ENCODE measurements at regions not wholly inside any gene's neighbourhood (a gene's known extent, or its start where the extent isn't known, plus 50 kb on each side); places are given as distances from the start of the nearest gene placed in this dataset.

DNA sequence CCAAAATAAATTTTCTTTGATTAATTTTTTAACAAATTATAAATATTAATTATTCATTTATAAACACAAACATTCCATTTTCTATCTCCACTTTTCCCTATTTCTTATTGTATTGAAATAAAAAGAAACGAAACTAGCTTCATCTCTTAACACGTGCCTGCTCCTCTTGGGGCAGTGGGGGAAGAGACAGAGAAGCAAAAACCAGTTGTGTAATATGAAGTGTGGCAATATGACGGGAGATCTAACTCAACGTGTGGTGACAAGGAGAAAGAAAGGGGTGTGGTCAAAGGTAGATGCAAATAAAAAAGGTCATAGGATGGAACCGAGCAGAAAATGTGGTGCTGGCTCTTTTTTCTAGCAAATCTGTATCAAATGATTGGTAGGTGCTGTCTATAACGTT lies 106.9 kb upstream of the SLC8A1 start:
- no peak for DNase-seq
- Histone ChIP-seq H3K4me1 (no peaks in the 10 kb centered on the region), H3K27me3 (no peaks in the 10 kb centered on the region), H3K36me3 (no peaks in the 10 kb centered on the region), H3K4me3 (no peak overlapping the region), H3K27ac (no peak overlapping the region), H3K9me3 (no peaks in the 10 kb centered on the region)
- TF ChIP-seq, protein P1, sequence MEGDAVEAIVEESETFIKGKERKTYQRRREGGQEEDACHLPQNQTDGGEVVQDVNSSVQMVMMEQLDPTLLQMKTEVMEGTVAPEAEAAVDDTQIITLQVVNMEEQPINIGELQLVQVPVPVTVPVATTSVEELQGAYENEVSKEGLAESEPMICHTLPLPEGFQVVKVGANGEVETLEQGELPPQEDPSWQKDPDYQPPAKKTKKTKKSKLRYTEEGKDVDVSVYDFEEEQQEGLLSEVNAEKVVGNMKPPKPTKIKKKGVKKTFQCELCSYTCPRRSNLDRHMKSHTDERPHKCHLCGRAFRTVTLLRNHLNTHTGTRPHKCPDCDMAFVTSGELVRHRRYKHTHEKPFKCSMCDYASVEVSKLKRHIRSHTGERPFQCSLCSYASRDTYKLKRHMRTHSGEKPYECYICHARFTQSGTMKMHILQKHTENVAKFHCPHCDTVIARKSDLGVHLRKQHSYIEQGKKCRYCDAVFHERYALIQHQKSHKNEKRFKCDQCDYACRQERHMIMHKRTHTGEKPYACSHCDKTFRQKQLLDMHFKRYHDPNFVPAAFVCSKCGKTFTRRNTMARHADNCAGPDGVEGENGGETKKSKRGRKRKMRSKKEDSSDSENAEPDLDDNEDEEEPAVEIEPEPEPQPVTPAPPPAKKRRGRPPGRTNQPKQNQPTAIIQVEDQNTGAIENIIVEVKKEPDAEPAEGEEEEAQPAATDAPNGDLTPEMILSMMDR (IDR thresholded peaks at IDR 0.05) = no peak
- TF ChIP-seq POLR2A (IDR thresholded peaks at IDR 0.05) = no peak
- TF ChIP-seq EP300 (IDR thresholded peaks at IDR 0.05) = no peak
- TF ChIP-seq POLR2AphosphoS5 (IDR thresholded peaks at IDR 0.05) = no peak
- 71 to 82% (median 81%) methylated on average over 6 of the region's 6 CpGs for WGBS, 5 donors
- intact Hi-C loops (cut with DNase I; ENCODE audit: low total_unique reads) = loop anchor here (5.0 kb wide), 1 partner anchor 641 kb away; no protein-coding TSS in a partner anchor

DNA sequence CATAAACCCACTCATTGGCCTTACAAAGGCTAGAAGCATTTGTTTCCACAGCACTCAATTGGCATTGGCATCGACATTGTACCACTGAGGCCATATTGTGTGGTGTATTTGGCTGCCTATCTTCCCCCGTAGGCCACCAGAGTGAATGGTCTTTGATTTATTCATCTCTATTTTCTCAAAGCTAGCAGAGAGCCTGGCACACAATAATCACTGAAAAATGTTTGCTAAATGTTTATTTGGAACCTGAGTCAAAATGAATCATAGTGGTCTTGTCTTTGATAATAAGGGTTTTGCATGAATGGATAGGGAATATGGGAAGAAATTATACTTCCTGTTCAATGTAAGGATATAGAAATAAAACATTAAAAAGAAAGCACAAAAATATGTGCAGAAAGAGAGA lies 107.3 kb upstream of the SLC8A1 start:
- H3K4me3 ChIP-seq = no peak overlapping the region
- H3K9me3 ChIP-seq = no peaks in the 10 kb centered on the region
- H3K36me3 ChIP-seq = no peaks in the 10 kb centered on the region
- TF ChIP-seq POLR2A (IDR thresholded peaks at IDR 0.05) (no peak), POLR2AphosphoS5 (IDR thresholded peaks at IDR 0.05) (no peak), EP300 (IDR thresholded peaks at IDR 0.05) (no peak)
- TF ChIP-seq, protein P1 (IDR thresholded peaks at IDR 0.05) = no peak
- WGBS, 5 donors = 90 to 94% (median 94%) methylated on average over 2 of the region's 2 CpGs
- H3K27me3 ChIP-seq = no peaks in the 10 kb centered on the region
- no peak for DNase-seq
- H3K27ac ChIP-seq = no peak overlapping the region
- intact Hi-C loops (cut with DNase I; ENCODE audit: low total_unique reads) = loop anchor here (5.0 kb wide), 1 partner anchor 642 kb away; no protein-coding TSS in a partner anchor
- H3K4me1 ChIP-seq = no peaks in the 10 kb centered on the region

DNA sequence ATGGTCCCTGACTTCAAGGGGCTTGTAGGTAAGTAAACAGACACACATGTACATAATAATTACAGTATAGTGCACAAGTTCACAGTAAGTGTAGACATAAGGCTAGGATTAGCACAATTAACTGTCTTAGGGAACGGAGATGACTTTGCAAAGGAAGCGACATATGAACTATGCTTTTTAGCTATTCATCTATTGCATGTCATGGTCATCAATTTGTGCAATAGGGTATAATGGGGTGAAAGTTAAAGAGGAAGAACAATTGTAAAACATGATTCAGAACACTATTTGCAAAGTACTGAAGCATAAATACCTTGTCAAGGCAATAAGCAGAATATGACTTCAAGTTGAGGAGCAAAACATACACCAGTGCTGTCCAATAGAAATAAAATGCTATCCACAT lies 112.3 kb upstream of the SLC8A1 start:
- H3K36me3 ChIP-seq = no peaks in the 10 kb centered on the region
- no peak overlapping the region for H3K27ac ChIP-seq
- H3K4me3 ChIP-seq = no peak overlapping the region
- 41 to 100% (median 46%) methylated on average over 2 of the region's 2 CpGs for WGBS, 5 donors
- intact Hi-C loops (cut with DNase I; ENCODE audit: low total_unique reads) = no loop called here
- H3K9me3 ChIP-seq = no peaks in the 10 kb centered on the region
- H3K27me3 ChIP-seq = no peaks in the 10 kb centered on the region
- TF ChIP-seq EP300 (IDR thresholded peaks at IDR 0.05) (no peak), POLR2AphosphoS5 (IDR thresholded peaks at IDR 0.05) (no peak)
- H3K4me1 ChIP-seq = no peaks in the 10 kb centered on the region
- DNase-seq = no peak

DNA sequence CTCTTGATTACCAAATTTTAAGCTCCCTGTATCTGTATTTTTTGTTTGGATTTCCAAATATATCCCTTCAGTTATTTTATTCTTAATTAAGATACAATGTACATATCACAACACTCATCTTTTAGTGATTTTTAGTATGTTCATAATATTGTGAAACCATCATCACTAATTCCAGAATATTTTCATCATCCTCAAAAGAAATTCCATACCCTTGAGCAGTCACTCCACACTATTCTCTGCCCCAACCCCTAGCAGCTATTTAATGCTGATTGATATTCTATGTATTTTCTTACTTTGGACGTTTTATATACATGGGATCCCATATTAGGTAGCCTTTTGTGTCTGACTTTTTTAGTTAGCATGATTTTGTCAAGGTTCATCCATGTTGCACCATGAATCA lies 127.4 kb upstream of the SLC8A1 start:
- Histone ChIP-seq H3K36me3 (no peaks in the 10 kb centered on the region), H3K27me3 (no peaks in the 10 kb centered on the region), H3K4me1 (no peaks in the 10 kb centered on the region), H3K9me3 (no peaks in the 10 kb centered on the region), H3K4me3 (no peak overlapping the region), H3K27ac (no peak overlapping the region)
- TF ChIP-seq POLR2AphosphoS5 (IDR thresholded peaks at IDR 0.05) = no peak
- TF ChIP-seq EP300 (IDR thresholded peaks at IDR 0.05) = no peak
- TF ChIP-seq POLR2A (IDR thresholded peaks at IDR 0.05) = no peak
- TF ChIP-seq, protein P1 (IDR thresholded peaks at IDR 0.05) = no peak
- no peak for DNase-seq
- 29 to 56% (median 53%) methylated on average over 1 of the region's 1 CpG for WGBS, 5 donors
- intact Hi-C loops (cut with DNase I; ENCODE audit: low total_unique reads) = no loop called here

DNA sequence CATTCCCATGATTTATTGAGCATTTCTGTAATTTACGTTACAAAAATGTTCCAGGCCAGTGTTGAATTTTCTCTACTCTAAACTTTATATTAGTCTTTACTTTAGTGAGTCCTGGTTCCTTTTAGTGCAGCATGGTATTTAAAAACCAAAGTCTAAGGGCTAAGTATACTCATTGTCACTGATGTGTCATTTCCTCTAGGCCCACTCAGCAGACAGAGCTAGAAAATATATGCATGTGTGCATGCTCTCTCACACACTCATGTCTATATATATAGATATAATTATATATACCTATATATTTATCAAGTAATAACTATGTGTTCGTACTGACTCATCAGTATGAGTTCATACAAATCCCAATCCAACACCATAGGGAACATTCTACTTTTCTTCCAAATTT lies 132.5 kb upstream of the SLC8A1 start:
- no peak for DNase-seq
- Histone ChIP-seq H3K4me1 (no peaks in the 10 kb centered on the region), H3K9me3 (no peaks in the 10 kb centered on the region), H3K27ac (no peak overlapping the region), H3K27me3 (no peaks in the 10 kb centered on the region), H3K36me3 (no peaks in the 10 kb centered on the region), H3K4me3 (no peak overlapping the region)
- TF ChIP-seq POLR2A (IDR thresholded peaks at IDR 0.05) (no peak), POLR2AphosphoS5 (IDR thresholded peaks at IDR 0.05) (no peak), EP300 (IDR thresholded peaks at IDR 0.05) (no peak)
- TF ChIP-seq, protein P1 (IDR thresholded peaks at IDR 0.05) = no peak
- WGBS, 5 donors = 84 to 96% (median 95%) methylated on average over 2 of the region's 2 CpGs
- intact Hi-C loops (cut with DNase I; ENCODE audit: low total_unique reads) = no loop called here

All from stomach (tissue), 8 donors.